ENCODE measurements at regions not wholly inside any gene's neighbourhood (a gene's known extent, or its start where the extent isn't known, plus 50 kb on each side); places are given as distances from the start of the nearest gene placed in this dataset.

- intact Hi-C loops (cut with DNase I), result no loop called here
- no peak for DNase-seq (ENCODE audit: low spot score)
These were observed 209.0 kb downstream of the PPARGC1A start for GRCh38 chr4:23680671-23681518.

- intact Hi-C loops (cut with DNase I), result no loop called here
- no peak for DNase-seq (ENCODE audit: low spot score)
These were observed 215.2 kb downstream of the PPARGC1A start for GRCh38 chr4:23674694-23675093.

- no peak for DNase-seq (ENCODE audit: low spot score)
- intact Hi-C loops (cut with DNase I), result no loop called here
These were observed 222.2 kb downstream of the PPARGC1A start for GRCh38 chr4:23667659-23668058.

- DNase-seq (ENCODE audit: low spot score), result no peak
These were observed 229.0 kb downstream of the PPARGC1A start for GRCh38 chr4:23660865-23661264.

GRCh38 chr4:23654791-23655190 is 235.1 kb downstream of the PPARGC1A start:
- intact Hi-C loops (cut with DNase I), result no loop called here

More at GRCh38 chr4:23660865-23661264, 229.0 kb downstream of the PPARGC1A start:
- intact Hi-C loops (cut with DNase I), result no loop called here

GRCh38 chr4:23648854-23649596 is 240.8 kb downstream of the PPARGC1A start:
- intact Hi-C loops (cut with DNase I), result no loop called here
- DNase-seq (ENCODE audit: low spot score), result no peak

More at GRCh38 chr4:23654791-23655190, 235.1 kb downstream of the PPARGC1A start:
- DNase-seq (ENCODE audit: low spot score), result no peak

- intact Hi-C loops (cut with DNase I), result no loop called here
- DNase-seq (ENCODE audit: low spot score), result no peak
These were observed 254.4 kb downstream of the PPARGC1A start for GRCh38 chr4:23635468-23635867.

- no peak for DNase-seq (ENCODE audit: low spot score)
- intact Hi-C loops (cut with DNase I), result no loop called here
These were observed 258.4 kb downstream of the PPARGC1A start for GRCh38 chr4:23631255-23631950.

- no peak for DNase-seq (ENCODE audit: low spot score)
- intact Hi-C loops (cut with DNase I), result no loop called here
These were observed 259.7 kb downstream of the PPARGC1A start for GRCh38 chr4:23630110-23630509.

GRCh38 chr4:23629421-23629820 is 260.4 kb downstream of the PPARGC1A start:
- intact Hi-C loops (cut with DNase I), result no loop called here
- no peak for DNase-seq (ENCODE audit: low spot score)

GRCh38 chr4:23614284-23614892 is 275.5 kb downstream of the PPARGC1A start:
- no peak for DNase-seq (ENCODE audit: low spot score)

GRCh38 chr4:23613782-23614181 is 276.1 kb downstream of the PPARGC1A start:
- intact Hi-C loops (cut with DNase I), result no loop called here
- no peak for DNase-seq (ENCODE audit: low spot score)

More at GRCh38 chr4:23614284-23614892, 275.5 kb downstream of the PPARGC1A start:
- intact Hi-C loops (cut with DNase I), result no loop called here

GRCh38 chr4:23602720-23603119 is 287.1 kb downstream of the PPARGC1A start:
- no peak for DNase-seq (ENCODE audit: low spot score)
- intact Hi-C loops (cut with DNase I), result no loop called here

- intact Hi-C loops (cut with DNase I), result no loop called here
- no peak for DNase-seq (ENCODE audit: low spot score)
These were observed 295.7 kb downstream of the PPARGC1A start for GRCh38 chr4:23594125-23594524.

- DNase-seq (ENCODE audit: low spot score), result no peak
- intact Hi-C loops (cut with DNase I), result no loop called here
These were observed 299.4 kb downstream of the PPARGC1A start for GRCh38 chr4:23590431-23590830.

- no peak for DNase-seq (ENCODE audit: low spot score)
- intact Hi-C loops (cut with DNase I), result no loop called here
These were observed 305.8 kb downstream of the PPARGC1A start for GRCh38 chr4:23584024-23584423.

GRCh38 chr4:23582671-23583070 is 307.2 kb downstream of the PPARGC1A start:
- intact Hi-C loops (cut with DNase I), result no loop called here
- DNase-seq (ENCODE audit: low spot score), result no peak

GRCh38 chr4:23579166-23579565 is 310.7 kb downstream of the PPARGC1A start:
- intact Hi-C loops (cut with DNase I), result loop anchor here in 1 of 2 donors (10.0 kb wide), 1 partner anchor 184 kb away; no protein-coding TSS in a partner anchor
- no peak for DNase-seq (ENCODE audit: low spot score)

GRCh38 chr4:23577398-23577797 is 312.4 kb downstream of the PPARGC1A start:
- no peak for DNase-seq (ENCODE audit: low spot score)
- intact Hi-C loops (cut with DNase I), result loop anchor here in 1 of 2 donors (10.0 kb wide), 1 partner anchor 183 kb away; no protein-coding TSS in a partner anchor
